ENCODE measurements at regions not wholly inside any gene's neighbourhood (a gene's known extent, or its start where the extent isn't known, plus 50 kb on each side); places are given as distances from the start of the nearest gene placed in this dataset.

DNA sequence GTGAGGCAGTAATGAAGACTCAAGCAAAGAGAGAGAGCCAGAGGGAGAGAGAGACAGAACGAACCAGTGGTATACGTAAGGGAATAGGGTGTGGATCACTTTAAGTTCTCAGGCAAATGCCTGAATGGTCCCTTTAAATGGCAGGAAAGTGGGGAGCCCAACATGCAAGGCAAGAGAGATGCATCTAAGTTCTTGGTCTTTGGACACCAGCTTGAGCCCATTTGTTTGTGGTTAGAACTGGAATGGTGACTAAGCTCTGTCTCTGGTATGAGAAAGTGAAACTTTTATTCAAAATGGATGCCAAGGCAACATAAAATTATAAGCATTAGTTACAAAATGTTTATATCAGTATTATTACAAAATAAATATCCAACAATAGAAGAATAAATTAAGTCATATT is 192.2 kb upstream of the ALG10 start:
- TF ChIP-seq, protein P1, sequence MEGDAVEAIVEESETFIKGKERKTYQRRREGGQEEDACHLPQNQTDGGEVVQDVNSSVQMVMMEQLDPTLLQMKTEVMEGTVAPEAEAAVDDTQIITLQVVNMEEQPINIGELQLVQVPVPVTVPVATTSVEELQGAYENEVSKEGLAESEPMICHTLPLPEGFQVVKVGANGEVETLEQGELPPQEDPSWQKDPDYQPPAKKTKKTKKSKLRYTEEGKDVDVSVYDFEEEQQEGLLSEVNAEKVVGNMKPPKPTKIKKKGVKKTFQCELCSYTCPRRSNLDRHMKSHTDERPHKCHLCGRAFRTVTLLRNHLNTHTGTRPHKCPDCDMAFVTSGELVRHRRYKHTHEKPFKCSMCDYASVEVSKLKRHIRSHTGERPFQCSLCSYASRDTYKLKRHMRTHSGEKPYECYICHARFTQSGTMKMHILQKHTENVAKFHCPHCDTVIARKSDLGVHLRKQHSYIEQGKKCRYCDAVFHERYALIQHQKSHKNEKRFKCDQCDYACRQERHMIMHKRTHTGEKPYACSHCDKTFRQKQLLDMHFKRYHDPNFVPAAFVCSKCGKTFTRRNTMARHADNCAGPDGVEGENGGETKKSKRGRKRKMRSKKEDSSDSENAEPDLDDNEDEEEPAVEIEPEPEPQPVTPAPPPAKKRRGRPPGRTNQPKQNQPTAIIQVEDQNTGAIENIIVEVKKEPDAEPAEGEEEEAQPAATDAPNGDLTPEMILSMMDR (conservative IDR thresholded peaks at IDR 0.05; ENCODE audit: low read length) = no peak
- no peak for TF ChIP-seq EZH2phosphoT487 (IDR thresholded peaks at IDR 0.05; ENCODE audit: borderline replicate concordance)

Data from Loucy (cell line).